ENCODE measurements at regions not wholly inside any gene's neighbourhood (a gene's known extent, or its start where the extent isn't known, plus 50 kb on each side); places are given as distances from the start of the nearest gene placed in this dataset.

DNA sequence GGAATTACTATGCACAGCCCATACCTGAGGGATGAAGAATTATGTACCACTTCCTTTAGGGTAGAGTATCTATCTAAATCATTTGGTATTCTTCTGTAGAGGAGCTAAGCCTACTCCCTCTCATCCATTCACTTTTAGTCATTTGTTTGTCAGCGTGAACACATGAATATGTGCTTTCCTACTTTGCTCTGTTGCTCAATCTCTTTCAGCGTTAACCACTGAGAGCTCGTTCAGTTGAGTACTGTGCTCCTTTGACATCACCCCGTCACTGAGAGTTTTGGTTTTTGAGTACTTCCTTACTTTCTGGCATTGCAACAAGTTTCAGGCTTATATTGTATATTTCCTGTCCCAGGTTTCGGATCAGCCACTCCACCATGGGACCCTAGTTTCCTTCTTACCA lies 700.6 kb downstream of the NLGN4X start:
- Histone ChIP-seq H3K36me3 (ENCODE audit: control insufficient read depth, insufficient read depth, low read length) (no peaks in the 10 kb centered on the region), H3K27me3 (replicated peaks; ENCODE audit: control insufficient read depth, insufficient read depth, low read length) (no peaks in the 10 kb centered on the region), H3K4me1 (no peaks in the 10 kb centered on the region), H3K9me3 (no peaks in the 10 kb centered on the region), H3K4me3 (ENCODE audit: low read depth, low read length) (no peak overlapping the region)
- no TSS peak for BruUV-seq (replicated peaks)
- H3K9me3 Mint-ChIP-seq (ENCODE audit: unreplicated experiment), result no peaks in the 10 kb centered on the region
- H3K36me3 Mint-ChIP-seq (ENCODE audit: insufficient read depth, unreplicated experiment), result no peaks in the 10 kb centered on the region
- no peak overlapping the region for H3K27ac Mint-ChIP-seq (ENCODE audit: unreplicated experiment)
- no peaks in the 10 kb centered on the region for H3K4me1 Mint-ChIP-seq (ENCODE audit: low read depth, unreplicated experiment)
- intact Hi-C loops (cut with micrococcal nuclease; ENCODE audit: unreplicated experiment), result no loop called here
- POLR2A ChIA-PET, result no interaction called here
- CTCF ChIA-PET, result no interaction called here
- DNase-seq, result no peak
- TF ChIP-seq, protein P1, sequence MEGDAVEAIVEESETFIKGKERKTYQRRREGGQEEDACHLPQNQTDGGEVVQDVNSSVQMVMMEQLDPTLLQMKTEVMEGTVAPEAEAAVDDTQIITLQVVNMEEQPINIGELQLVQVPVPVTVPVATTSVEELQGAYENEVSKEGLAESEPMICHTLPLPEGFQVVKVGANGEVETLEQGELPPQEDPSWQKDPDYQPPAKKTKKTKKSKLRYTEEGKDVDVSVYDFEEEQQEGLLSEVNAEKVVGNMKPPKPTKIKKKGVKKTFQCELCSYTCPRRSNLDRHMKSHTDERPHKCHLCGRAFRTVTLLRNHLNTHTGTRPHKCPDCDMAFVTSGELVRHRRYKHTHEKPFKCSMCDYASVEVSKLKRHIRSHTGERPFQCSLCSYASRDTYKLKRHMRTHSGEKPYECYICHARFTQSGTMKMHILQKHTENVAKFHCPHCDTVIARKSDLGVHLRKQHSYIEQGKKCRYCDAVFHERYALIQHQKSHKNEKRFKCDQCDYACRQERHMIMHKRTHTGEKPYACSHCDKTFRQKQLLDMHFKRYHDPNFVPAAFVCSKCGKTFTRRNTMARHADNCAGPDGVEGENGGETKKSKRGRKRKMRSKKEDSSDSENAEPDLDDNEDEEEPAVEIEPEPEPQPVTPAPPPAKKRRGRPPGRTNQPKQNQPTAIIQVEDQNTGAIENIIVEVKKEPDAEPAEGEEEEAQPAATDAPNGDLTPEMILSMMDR (IDR thresholded peaks at IDR 0.05; ENCODE audit: insufficient read depth in 1 of 2, low read depth in 1 of 2, low read length in 1 of 2, severe bottlenecking in 1 of 2, unreplicated experiment in 1 of 2), result no peak
- no peak overlapping the region for H3K4me3 Mint-ChIP-seq (ENCODE audit: unreplicated experiment)
- H3K27me3 Mint-ChIP-seq (ENCODE audit: insufficient read depth, unreplicated experiment), result peaks cover 3% of the 10 kb centered on the region

DNA sequence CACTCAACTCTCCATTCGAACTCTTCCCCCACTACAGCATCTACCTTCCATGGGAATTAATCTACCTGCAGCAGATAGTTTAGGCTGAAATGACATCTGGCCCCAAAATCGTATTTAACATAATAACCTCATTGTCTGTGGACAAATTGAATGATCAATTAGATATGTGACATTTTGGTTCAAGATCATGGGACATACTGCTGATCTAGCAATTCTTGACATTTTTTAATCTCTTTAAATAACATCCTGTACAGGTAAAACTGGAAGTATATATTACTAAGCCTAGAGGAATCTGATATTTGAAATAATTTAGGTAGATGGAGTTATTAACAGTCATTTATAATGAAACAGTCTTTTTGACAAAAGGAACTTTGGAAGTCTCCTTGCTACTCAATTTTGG lies 702.5 kb downstream of the NLGN4X start:
- intact Hi-C loops (cut with micrococcal nuclease; ENCODE audit: unreplicated experiment), result no loop called here
- ChIA-PET CTCF (no interaction called here), POLR2A (no interaction called here)
- no peaks in the 10 kb centered on the region for H3K4me1 Mint-ChIP-seq (ENCODE audit: low read depth, unreplicated experiment)
- Histone ChIP-seq H3K36me3 (ENCODE audit: control insufficient read depth, insufficient read depth, low read length) (no peaks in the 10 kb centered on the region), H3K4me1 (no peaks in the 10 kb centered on the region), H3K27me3 (replicated peaks; ENCODE audit: control insufficient read depth, insufficient read depth, low read length) (no peaks in the 10 kb centered on the region), H3K4me3 (ENCODE audit: low read depth, low read length) (no peak overlapping the region), H3K9me3 (no peaks in the 10 kb centered on the region)
- peaks cover 3% of the 10 kb centered on the region for H3K27me3 Mint-ChIP-seq (ENCODE audit: insufficient read depth, unreplicated experiment)
- no peaks in the 10 kb centered on the region for H3K36me3 Mint-ChIP-seq (ENCODE audit: insufficient read depth, unreplicated experiment)
- H3K4me3 Mint-ChIP-seq (ENCODE audit: unreplicated experiment), result no peak overlapping the region
- no peaks in the 10 kb centered on the region for H3K9me3 Mint-ChIP-seq (ENCODE audit: unreplicated experiment)
- H3K27ac Mint-ChIP-seq (ENCODE audit: unreplicated experiment), result no peak overlapping the region
- no peak for DNase-seq
- no TSS peak for BruUV-seq (replicated peaks)
- TF ChIP-seq, protein P1 (IDR thresholded peaks at IDR 0.05; ENCODE audit: insufficient read depth in 1 of 2, low read depth in 1 of 2, low read length in 1 of 2, severe bottlenecking in 1 of 2, unreplicated experiment in 1 of 2), result no peak

DNA sequence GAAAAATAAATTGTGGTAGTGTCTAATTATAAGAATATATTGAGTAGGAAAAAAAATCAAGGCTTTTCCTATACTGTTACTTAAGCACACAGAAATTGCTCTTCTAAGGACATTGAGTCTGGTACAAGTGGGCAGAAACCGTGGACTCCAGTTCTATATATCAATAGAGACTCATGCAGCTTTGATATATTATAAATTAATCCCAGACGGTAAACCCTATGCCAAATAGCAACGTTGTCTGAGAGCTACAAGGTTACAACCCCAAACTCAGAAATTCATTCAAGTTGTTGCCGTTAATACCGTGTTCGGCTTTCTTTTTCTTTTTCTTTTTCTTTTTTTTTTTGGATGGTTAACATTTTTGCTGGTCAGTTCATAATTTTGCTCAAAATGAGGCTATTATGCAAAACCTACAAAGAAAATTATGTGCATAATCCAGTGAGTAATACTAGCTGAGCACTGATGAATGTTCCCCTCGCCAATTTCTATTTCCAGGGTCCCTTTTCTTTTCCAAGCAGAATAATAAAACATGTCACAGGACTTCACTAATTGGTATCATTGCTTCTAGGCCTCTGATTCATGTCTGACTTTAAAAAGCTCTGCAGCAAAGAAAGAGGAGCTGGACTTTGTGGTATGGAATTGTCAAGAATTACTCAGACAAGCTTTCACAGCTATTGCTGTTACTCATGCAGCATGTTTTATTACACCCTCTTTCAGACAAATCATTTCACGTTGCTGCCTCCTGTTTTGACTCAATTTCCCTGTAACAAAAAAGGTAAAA lies 737.7 kb downstream of the NLGN4X start:
- Mint-ChIP-seq H3K4me3 (ENCODE audit: unreplicated experiment) (no peak overlapping the region), H3K36me3 (ENCODE audit: insufficient read depth, unreplicated experiment) (no peaks in the 10 kb centered on the region), H3K4me1 (ENCODE audit: low read depth, unreplicated experiment) (no peaks in the 10 kb centered on the region), H3K27ac (ENCODE audit: unreplicated experiment) (no peak overlapping the region), H3K27me3 (ENCODE audit: insufficient read depth, unreplicated experiment) (no peaks in the 10 kb centered on the region), H3K9me3 (ENCODE audit: unreplicated experiment) (peaks cover 18% of the 10 kb centered on the region)
- no peaks in the 10 kb centered on the region for H3K9me3 ChIP-seq
- no peak for DNase-seq
- BruUV-seq (replicated peaks), result no TSS peak
- no peaks in the 10 kb centered on the region for H3K27me3 ChIP-seq (replicated peaks; ENCODE audit: control insufficient read depth, insufficient read depth, low read length)
- H3K36me3 ChIP-seq (ENCODE audit: control insufficient read depth, insufficient read depth, low read length), result no peaks in the 10 kb centered on the region
- TF ChIP-seq, protein P1 (IDR thresholded peaks at IDR 0.05; ENCODE audit: insufficient read depth in 1 of 2, low read depth in 1 of 2, low read length in 1 of 2, severe bottlenecking in 1 of 2, unreplicated experiment in 1 of 2), result no peak
- H3K4me1 ChIP-seq, result no peaks in the 10 kb centered on the region
- ChIA-PET POLR2A (no interaction called here), CTCF (no interaction called here)
- intact Hi-C loops (cut with micrococcal nuclease; ENCODE audit: unreplicated experiment), result no loop called here
- H3K4me3 ChIP-seq (ENCODE audit: low read depth, low read length), result no peak overlapping the region
